Inflammatory macrophage treated with lipopolysaccharide for 4 hours (primary cell): ENCODE measurements at regions not wholly inside any gene's neighbourhood (a gene's known extent, or its start where the extent isn't known, plus 50 kb on each side); places are given as distances from the start of the nearest gene placed in this dataset.
A peak's percentile ranks its signal among the peaks of the same experiment; 100 is the strongest.
"Not testable (repeated sequence)": the region's sequence is repeated elsewhere in the genome, so short reads cannot be mapped to it uniquely, and the experiment has no call there.

Experiments used
- DNase-seq: peaks from one replicate; pipeline ENCODE4 v3.0.0-alpha.2; 2020

DNA sequence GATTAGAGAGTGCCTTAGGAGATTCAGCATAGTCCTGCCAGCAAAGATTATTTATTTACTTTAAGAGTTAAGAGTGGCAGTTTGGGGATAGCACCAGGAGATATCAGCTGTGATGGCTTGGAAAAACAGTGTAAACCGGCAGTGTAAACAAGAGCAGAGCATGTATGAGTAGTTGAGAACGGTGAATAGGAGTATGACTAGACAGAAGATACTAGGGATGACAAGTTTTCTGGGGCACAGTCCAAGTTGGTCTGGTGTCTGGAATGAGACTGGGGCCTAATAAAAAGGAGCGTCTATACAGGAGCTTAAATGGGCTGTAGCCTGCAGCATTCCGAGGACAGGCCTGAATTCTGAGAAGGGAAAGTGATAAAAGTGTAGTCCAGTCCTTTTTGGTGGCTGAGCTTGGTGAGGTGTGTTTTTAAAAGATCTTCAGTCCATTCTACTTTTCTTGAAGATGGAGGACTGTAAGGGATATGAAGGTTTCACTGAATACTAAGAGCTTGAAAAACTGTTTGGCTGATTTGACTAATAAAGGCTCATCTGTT lies 117.8 kb downstream of the TLR5 start:
- not testable (repeated sequence) for DNase-seq

GRCh38 chr1:223026639-223027038 lies 116.4 kb downstream of the TLR5 start:
- not testable (repeated sequence) for DNase-seq

GRCh38 chr1:223029985-223030769 lies 112.9 kb downstream of the TLR5 start:
- no peak for DNase-seq

- DNase-seq = no peak
Observed at GRCh38 chr1:223030871-223031400, 112.1 kb downstream of the TLR5 start.

GRCh38 chr1:223031733-223032601 lies 111.1 kb downstream of the TLR5 start:
- no peak for DNase-seq

DNA sequence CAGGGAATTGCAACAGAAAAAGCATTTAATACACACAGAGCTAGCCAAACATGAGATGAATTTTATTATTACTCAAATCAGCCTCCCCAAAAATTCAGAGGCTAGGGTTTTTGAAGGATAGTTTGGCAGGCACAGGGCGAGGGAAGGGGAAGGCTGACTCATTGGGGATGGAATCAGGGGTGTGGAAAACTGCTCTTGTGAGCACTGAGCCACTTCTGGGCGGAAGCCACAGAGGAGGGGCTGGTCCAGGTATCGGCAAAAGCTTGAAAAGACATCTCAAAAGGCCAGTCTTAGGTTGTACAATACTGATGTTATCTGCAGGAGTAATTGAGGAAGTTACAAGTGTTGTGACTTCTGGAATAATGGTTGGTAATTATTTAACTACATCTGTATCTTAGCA lies 109.4 kb downstream of the TLR5 start:
- no peak for DNase-seq

GRCh38 chr1:223034270-223034798 lies 108.7 kb downstream of the TLR5 start:
- no peak for DNase-seq

DNA sequence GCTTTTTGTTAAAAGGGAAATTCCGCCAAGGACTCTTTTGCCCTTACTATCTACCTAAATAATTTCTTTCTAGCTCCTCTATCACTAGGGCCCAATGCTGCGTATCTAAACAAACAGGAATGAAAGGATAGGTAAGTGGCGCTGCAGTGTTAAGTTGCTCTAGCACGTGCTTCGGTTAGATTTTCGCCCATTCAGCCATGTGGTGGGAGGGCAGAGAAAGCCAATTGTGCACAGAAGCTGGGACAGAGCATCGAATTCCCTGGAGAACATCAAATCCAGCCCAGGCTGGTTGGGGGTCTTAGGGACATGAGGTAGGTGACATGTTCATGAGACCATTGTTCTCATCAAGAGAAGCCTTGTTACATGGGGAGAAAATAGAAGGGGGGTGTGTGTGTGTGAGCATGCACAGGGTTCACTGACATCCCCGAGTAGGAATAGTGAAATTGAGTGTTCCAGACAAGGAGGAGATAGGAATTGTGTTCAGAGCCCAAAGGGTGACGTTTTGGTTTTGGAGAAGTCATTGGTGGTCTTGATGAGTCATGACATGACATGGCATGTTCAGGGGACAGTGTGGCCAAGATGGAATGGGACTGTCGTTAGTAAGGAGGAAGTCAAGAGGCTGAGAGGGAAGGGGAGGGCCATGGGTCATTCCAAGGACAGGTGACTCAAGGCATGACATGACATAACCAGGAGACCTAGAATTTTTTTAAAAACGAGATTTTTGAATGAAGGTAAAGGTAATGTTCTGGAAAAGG lies 107.1 kb downstream of the TLR5 start:
- DNase-seq = no peak

DNA sequence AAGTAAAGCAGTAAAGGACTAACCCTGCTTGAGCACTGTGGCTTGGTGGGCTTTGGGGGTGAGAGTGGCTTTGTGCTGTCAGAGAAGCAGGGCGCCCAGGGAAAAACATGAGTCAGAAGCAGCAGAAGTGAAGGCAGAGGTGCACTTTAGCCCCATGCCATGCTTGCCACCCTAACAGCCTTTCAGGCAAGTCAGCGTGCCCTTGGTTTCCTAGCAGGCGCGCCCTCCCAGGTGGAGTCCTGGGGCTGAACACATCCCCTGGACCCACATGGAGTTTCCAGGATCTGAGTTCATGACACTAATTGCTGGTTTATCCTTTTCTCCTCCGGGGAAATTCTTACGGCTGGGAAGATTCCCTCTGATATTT lies 106.6 kb downstream of the TLR5 start:
- DNase-seq = no peak

DNA sequence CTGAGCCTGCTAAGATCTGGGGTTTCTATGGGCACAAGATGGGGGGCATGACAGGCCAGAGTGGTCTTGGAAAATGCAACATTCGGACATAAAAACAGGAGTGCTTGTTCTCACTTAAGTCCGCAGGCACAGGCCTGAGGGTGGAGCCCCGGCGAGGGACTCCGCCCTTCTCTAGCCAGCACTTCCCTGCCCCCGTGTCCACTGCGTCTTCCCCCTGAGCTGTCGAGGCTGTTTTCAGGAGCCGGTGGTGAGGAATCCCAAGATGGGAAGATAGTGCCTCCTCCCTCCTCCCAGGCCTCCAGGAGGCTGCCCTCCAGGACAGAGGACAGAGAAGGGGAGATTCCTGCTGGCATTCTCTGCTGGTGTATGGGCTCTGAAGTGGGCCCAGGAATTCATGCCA lies 105.2 kb downstream of the TLR5 start:
- no peak for DNase-seq

DNA sequence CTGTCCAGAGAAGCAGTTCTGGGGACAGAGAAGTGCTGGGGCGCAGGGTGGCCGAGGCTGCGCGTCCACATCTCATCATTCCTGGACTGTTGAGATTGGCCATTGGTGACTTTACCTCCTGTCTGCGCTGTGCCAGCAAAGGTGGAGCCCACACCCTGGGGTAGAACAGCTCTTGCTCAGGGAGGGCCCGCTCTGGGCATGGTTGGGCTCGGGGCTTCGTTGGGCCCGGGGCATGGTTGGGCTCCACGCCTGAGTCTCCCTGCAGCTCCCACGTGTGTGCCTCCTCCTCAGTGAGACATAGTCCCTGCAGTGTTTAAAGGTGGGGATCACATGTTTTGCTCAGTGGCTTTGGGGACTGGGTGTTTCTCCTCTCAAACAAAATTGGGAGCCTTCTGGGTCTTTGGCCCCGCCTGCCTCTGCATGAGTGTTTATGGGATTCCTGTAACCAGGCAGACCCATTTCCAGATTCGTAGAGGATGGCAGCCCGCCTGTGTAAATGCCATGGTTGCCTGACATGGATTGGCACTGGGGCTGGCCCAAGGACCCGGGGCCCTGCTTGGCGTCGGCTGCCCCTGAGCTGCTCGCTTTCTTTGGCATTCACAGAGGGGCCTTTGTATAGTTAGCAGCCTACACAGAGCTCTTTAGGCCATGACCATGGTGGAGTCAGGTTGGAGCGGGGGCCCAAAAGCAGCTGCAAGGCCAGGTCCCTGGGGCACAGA lies 104.6 kb downstream of the TLR5 start:
- DNase-seq = no peak

GRCh38 chr1:223039990-223040389 lies 103.1 kb downstream of the TLR5 start:
- no peak for DNase-seq

- no peak for DNase-seq
Observed at GRCh38 chr1:223041481-223041880, 101.6 kb downstream of the TLR5 start.

- DNase-seq = no peak
Observed at GRCh38 chr1:223045164-223045957, 97.7 kb downstream of the TLR5 start.

DNA sequence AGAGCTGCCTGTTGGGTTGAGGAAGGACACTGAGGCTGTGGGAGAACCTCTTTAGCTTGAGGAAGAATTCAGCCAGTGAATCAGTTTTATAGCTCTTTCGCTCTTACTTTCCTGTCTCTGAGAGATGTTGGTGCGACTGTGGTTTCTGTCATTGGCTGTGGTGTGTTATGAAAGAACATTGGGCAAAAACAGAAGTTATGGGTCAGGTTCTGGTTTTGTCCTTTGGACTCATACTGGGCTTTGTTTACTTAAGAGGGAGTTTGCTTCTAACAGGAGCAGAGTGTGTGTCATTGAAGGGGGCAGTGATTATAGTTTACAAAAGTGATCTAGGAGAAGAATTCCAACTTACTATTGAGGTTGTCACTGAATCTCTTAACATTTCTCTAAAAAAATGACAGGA lies 97.0 kb downstream of the TLR5 start:
- peak; percentile 0 for DNase-seq

DNA sequence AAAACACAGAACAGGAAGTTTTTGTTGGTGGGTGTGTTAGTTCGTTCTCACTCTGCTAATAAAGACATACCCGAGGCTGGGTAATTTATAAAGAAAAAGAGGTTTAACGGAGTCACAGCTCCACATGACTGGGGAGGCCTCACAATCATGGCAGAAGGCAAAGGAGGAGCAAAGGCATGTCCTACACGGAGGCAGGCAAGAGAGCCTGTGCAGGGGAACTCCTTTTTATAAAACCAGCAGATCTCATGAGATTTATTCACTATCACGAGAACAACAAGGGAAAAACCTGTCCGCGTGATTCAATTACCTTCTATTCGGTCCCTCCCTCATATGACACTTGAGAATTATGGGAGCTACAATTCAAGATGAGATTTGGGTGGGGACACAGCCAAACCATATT lies 96.6 kb downstream of the TLR5 start:
- not testable (repeated sequence) for DNase-seq

DNA sequence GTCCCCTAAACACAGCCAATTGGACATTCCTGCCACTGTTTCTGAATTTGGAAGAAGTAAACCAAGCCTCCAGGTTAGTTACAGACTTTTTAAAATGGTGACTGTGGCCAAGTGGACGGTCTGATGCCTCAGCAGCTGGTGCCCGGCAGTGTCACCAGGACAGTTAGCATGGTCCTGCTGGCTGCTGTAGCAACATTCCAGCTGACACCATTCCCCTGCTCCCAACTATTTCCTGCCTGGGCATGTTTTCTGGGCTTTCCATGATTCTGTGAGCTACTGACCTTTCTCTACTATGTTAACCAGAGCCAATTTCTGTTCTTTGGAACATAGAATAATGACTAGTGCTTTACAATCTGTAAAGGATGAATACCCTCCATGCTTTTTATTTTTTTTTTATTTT lies 95.0 kb downstream of the TLR5 start:
- DNase-seq = no peak

DNA sequence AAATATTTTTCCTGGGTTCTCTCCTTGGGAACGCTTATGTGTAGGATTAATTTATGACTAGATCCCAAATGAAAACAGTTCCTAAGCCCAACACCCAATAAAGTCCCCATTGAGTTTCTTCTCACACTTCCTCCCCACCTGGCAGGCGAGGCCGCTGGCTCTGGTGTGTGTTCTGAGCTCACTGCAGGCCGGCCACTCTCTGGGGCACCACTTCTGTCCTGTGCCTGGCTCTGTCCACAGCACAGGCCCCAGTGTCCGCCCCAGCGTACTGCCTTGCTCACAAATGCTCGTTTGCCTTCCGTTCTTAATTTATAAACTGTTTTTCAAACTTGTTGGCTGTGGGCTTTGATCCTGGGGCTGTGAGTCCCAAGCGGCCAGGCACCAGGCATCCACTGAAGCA lies 90.6 kb downstream of the TLR5 start:
- DNase-seq = no peak

- DNase-seq = no peak
Observed at GRCh38 chr1:223052931-223053330, 90.1 kb downstream of the TLR5 start.

GRCh38 chr1:223056802-223057201 lies 86.2 kb downstream of the TLR5 start:
- no peak for DNase-seq

GRCh38 chr1:223057569-223058093 lies 85.4 kb downstream of the TLR5 start:
- DNase-seq = no peak
